ENCODE measurements at regions not wholly inside any gene's neighbourhood (a gene's known extent, or its start where the extent isn't known, plus 50 kb on each side); places are given as distances from the start of the nearest gene placed in this dataset.

DNA sequence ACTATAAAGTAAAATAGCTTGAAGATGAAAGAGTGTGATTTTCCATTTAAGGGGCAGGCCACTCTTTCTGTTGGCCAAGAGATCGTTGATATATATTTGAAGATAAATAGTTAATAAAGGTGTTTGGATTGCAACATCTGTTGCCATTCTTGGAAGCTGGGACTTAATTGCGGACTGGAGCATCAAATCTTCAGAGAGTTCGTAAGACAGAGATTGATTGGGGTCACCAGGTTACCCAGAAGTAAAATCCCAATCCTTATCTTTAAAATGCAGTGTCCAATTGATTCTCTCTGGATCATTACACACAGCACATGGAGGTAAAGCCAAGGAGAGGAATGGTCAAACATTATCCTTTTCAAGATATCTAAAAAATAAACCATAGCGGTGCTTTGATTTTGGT lies 220.8 kb upstream of the HES1 start:
- ChIA-PET POLR2A (no interaction called here), CTCF (no interaction called here)
- TF ChIP-seq ZXDB (tag by site-specific recombination; IDR thresholded peaks at IDR 0.05) (no peak), GFI1B (tag by site-specific recombination; IDR thresholded peaks at IDR 0.05) (no peak), KLF1 (tag by site-specific recombination; IDR thresholded peaks at IDR 0.05) (no peak), ZNF214 (tag by site-specific recombination; IDR thresholded peaks at IDR 0.05; ENCODE audit: borderline replicate concordance) (no peak), MYNN (tag by site-specific recombination; IDR thresholded peaks at IDR 0.05; ENCODE audit: borderline replicate concordance) (no peak), WT1 (tag by site-specific recombination; IDR thresholded peaks at IDR 0.05) (no peak), BCL11A (tag by site-specific recombination; IDR thresholded peaks at IDR 0.05; ENCODE audit: low read depth) (no peak), ZNF629 (tag by site-specific recombination; IDR thresholded peaks at IDR 0.05) (no peak), ZNF433 (tag by site-specific recombination; IDR thresholded peaks at IDR 0.05; ENCODE audit: low read depth) (no peak), ZNF747 (tag by site-specific recombination; IDR thresholded peaks at IDR 0.05) (no peak), ZNF324 (tag by site-specific recombination; IDR thresholded peaks at IDR 0.05) (no peak), ZNF560 (tag by site-specific recombination; IDR thresholded peaks at IDR 0.05; ENCODE audit: borderline replicate concordance) (no peak), ZFHX2 (tag by site-specific recombination; conservative IDR thresholded peaks at IDR 0.05) (no peak), SALL2 (tag by site-specific recombination; IDR thresholded peaks at IDR 0.05; ENCODE audit: borderline replicate concordance) (no peak), KLF16 (tag by site-specific recombination; IDR thresholded peaks at IDR 0.05) (no peak)
- TF ChIP-seq, protein P1, sequence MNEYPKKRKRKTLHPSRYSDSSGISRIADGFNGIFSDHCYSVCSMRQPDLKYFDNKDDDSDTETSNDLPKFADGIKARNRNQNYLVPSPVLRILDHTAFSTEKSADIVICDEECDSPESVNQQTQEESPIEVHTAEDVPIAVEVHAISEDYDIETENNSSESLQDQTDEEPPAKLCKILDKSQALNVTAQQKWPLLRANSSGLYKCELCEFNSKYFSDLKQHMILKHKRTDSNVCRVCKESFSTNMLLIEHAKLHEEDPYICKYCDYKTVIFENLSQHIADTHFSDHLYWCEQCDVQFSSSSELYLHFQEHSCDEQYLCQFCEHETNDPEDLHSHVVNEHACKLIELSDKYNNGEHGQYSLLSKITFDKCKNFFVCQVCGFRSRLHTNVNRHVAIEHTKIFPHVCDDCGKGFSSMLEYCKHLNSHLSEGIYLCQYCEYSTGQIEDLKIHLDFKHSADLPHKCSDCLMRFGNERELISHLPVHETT (tag by site-specific recombination; IDR thresholded peaks at IDR 0.05) = no peak
- TF ChIP-seq, protein P2, sequence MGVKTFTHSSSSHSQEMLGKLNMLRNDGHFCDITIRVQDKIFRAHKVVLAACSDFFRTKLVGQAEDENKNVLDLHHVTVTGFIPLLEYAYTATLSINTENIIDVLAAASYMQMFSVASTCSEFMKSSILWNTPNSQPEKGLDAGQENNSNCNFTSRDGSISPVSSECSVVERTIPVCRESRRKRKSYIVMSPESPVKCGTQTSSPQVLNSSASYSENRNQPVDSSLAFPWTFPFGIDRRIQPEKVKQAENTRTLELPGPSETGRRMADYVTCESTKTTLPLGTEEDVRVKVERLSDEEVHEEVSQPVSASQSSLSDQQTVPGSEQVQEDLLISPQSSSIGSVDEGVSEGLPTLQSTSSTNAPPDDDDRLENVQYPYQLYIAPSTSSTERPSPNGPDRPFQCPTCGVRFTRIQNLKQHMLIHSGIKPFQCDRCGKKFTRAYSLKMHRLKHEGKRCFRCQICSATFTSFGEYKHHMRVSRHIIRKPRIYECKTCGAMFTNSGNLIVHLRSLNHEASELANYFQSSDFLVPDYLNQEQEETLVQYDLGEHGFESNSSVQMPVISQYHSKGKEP (tag by site-specific recombination; IDR thresholded peaks at IDR 0.05) = no peak
- TF ChIP-seq, protein P3, sequence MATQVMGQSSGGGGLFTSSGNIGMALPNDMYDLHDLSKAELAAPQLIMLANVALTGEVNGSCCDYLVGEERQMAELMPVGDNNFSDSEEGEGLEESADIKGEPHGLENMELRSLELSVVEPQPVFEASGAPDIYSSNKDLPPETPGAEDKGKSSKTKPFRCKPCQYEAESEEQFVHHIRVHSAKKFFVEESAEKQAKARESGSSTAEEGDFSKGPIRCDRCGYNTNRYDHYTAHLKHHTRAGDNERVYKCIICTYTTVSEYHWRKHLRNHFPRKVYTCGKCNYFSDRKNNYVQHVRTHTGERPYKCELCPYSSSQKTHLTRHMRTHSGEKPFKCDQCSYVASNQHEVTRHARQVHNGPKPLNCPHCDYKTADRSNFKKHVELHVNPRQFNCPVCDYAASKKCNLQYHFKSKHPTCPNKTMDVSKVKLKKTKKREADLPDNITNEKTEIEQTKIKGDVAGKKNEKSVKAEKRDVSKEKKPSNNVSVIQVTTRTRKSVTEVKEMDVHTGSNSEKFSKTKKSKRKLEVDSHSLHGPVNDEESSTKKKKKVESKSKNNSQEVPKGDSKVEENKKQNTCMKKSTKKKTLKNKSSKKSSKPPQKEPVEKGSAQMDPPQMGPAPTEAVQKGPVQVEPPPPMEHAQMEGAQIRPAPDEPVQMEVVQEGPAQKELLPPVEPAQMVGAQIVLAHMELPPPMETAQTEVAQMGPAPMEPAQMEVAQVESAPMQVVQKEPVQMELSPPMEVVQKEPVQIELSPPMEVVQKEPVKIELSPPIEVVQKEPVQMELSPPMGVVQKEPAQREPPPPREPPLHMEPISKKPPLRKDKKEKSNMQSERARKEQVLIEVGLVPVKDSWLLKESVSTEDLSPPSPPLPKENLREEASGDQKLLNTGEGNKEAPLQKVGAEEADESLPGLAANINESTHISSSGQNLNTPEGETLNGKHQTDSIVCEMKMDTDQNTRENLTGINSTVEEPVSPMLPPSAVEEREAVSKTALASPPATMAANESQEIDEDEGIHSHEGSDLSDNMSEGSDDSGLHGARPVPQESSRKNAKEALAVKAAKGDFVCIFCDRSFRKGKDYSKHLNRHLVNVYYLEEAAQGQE (tag by site-specific recombination; IDR thresholded peaks at IDR 0.05) = no peak
- Histone ChIP-seq H3K27ac (ENCODE audit: extremely low read depth, low read depth, low read length) (no peak overlapping the region), H3K4me3 (ENCODE audit: low read depth, low read length) (no peak overlapping the region), H3K4me1 (ENCODE audit: control insufficient read depth, insufficient read depth, low read length) (no peaks in the 10 kb centered on the region), H3K9me3 (ENCODE audit: control insufficient read depth, insufficient read depth, low read depth, low read length) (no peaks in the 10 kb centered on the region), H3K36me3 (ENCODE audit: control insufficient read depth in 2 of 2, insufficient read depth in 1 of 2, low read length in 2 of 2) (no peaks in the 10 kb centered on the region)

DNA sequence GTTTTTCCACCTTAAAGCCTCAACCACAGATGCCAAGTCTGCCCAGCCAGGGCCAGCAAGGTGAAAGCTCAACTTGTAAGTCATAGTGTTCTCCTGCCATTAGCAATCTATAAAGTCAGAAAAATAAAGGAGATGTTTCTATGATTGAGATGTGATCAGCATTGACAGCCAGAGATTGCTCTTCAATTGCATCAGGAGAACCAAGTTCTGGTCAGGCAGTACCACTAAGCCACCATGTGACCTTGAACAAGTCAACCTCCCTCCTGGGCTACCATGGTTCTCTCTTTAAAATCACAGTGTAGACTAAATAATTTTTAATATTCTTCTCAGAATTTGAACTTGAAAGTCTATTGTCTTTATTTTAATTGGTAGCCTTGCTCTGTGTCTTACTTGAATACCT lies 220.3 kb upstream of the HES1 start:
- no peak overlapping the region for H3K4me3 ChIP-seq (ENCODE audit: low read depth, low read length)
- no peaks in the 10 kb centered on the region for H3K4me1 ChIP-seq (ENCODE audit: control insufficient read depth, insufficient read depth, low read length)
- no peaks in the 10 kb centered on the region for H3K9me3 ChIP-seq (ENCODE audit: control insufficient read depth, insufficient read depth, low read depth, low read length)
- H3K27ac ChIP-seq (ENCODE audit: extremely low read depth, low read depth, low read length) = no peak overlapping the region
- ChIA-PET CTCF (interaction anchor here (1.0 kb wide), 1 partner anchor 128 kb away, joined by 3 read pairs; no protein-coding TSS in a partner anchor), POLR2A (no interaction called here)
- H3K36me3 ChIP-seq (ENCODE audit: control insufficient read depth in 2 of 2, insufficient read depth in 1 of 2, low read length in 2 of 2) = no peaks in the 10 kb centered on the region
- TF ChIP-seq, protein P4, sequence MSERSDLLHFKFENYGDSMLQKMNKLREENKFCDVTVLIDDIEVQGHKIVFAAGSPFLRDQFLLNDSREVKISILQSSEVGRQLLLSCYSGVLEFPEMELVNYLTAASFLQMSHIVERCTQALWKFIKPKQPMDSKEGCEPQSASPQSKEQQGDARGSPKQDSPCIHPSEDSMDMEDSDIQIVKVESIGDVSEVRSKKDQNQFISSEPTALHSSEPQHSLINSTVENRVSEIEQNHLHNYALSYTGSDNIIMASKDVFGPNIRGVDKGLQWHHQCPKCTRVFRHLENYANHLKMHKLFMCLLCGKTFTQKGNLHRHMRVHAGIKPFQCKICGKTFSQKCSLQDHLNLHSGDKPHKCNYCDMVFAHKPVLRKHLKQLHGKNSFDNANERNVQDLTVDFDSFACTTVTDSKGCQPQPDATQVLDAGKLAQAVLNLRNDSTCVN (tag by site-specific recombination; optimal IDR thresholded peaks at IDR 0.05) = no peak
- TF ChIP-seq, protein P3 (tag by site-specific recombination; IDR thresholded peaks at IDR 0.05) = no peak
- TF ChIP-seq ZNF350 (tag by site-specific recombination; IDR thresholded peaks at IDR 0.05) (no peak), ZNF529 (tag by site-specific recombination; IDR thresholded peaks at IDR 0.05; ENCODE audit: insufficient replicate concordance) (no peak), ZNF157 (tag by site-specific recombination; IDR thresholded peaks at IDR 0.05) (no peak), BCL11A (tag by site-specific recombination; IDR thresholded peaks at IDR 0.05; ENCODE audit: low read depth) (no peak), ZNF707 (tag by site-specific recombination; IDR thresholded peaks at IDR 0.05) (no peak), TCF7L2 (IDR thresholded peaks at IDR 0.05; ENCODE audit: borderline replicate concordance, low read depth, low read length) (no peak)
- TF ChIP-seq, protein P5, sequence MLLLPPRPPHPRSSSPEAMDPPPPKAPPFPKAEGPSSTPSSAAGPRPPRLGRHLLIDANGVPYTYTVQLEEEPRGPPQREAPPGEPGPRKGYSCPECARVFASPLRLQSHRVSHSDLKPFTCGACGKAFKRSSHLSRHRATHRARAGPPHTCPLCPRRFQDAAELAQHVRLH (tag by site-specific recombination; IDR thresholded peaks at IDR 0.05) = no peak

All from HEK293 (cell line).